ENCODE measurements at regions not wholly inside any gene's neighbourhood (a gene's known extent, or its start where the extent isn't known, plus 50 kb on each side); places are given as distances from the start of the nearest gene placed in this dataset.

DNA sequence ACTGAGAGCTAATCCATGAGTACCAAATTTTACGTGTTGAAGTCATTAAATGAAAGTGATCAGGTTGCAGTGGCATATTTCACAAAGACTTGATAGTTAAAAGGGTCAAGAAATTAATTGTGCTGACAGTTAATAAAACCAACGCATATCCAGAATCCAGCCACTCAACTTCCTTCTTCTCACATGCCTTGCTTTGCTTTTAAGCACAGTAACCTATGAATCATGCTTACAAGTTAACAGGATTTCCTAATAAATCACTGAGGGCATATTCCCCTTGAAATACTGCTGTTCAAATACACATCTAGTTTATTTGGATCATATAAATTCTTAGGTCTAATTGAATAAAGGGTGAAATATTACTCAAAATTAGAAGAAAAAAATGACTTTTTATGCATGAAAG is 801.5 kb upstream of the EPHA6 start:
- intact Hi-C loops (cut with micrococcal nuclease), result no loop called here
- ChIA-PET POLR2A (no interaction called here), CTCF (ENCODE audit: low intra/inter-chr PET ratio) (no interaction called here)
- Histone ChIP-seq H2AFZ (ENCODE audit: low read depth, low read length) (no peak overlapping the region), H3K9ac (ENCODE audit: insufficient read depth in 1 of 2, low read depth in 2 of 2, low read length in 2 of 2) (no peak overlapping the region), H3K27ac (ENCODE audit: extremely low read depth, low read depth, low read length) (no peak overlapping the region), H4K20me1 (replicated peaks; ENCODE audit: control insufficient read depth, insufficient read depth, low read length) (no peaks in the 10 kb centered on the region), H3K9me3 (replicated peaks; ENCODE audit: control insufficient read depth, insufficient read depth, low read depth, low read length) (no peaks in the 10 kb centered on the region), H3K4me3 (no peak overlapping the region), H3K27me3 (ENCODE audit: control insufficient read depth in 2 of 2, insufficient read depth in 2 of 2, low read length in 2 of 2) (no peaks in the 10 kb centered on the region), H3K4me2 (ENCODE audit: insufficient read depth, low read length) (no peak overlapping the region), H3K79me2 (ENCODE audit: control insufficient read depth, insufficient read depth, low read length) (no peaks in the 10 kb centered on the region), H3K9me1 (ENCODE audit: control insufficient read depth, insufficient read depth, low read length) (no peaks in the 10 kb centered on the region), H3K36me3 (ENCODE audit: control insufficient read depth, insufficient read depth, low read length) (no peaks in the 10 kb centered on the region), H3K4me1 (replicated peaks in 1 of 2; ENCODE audit: control insufficient read depth in 2 of 2, insufficient read depth in 2 of 2, low read length in 2 of 2) (no peaks in the 10 kb centered on the region)
- FAIRE-seq, result no peak
- in situ Hi-C loops (cut with MboI), result no loop called here
- BruUV-seq (replicated peaks), result no TSS peak
- no peak for DNase-seq (ENCODE audit: extremely low read depth in 1 of 4, low spot score in 3 of 4)
- 0% methylated on average over 2 of the region's 2 CpGs for WGBS (ENCODE audit: insufficient coverage, low coverage, missing lambda C conversion rate)
- no peak for ATAC-seq
- TF ChIP-seq, protein P1, sequence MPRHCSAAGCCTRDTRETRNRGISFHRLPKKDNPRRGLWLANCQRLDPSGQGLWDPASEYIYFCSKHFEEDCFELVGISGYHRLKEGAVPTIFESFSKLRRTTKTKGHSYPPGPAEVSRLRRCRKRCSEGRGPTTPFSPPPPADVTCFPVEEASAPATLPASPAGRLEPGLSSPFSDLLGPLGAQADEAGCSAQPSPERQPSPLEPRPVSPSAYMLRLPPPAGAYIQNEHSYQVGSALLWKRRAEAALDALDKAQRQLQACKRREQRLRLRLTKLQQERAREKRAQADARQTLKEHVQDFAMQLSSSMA (CRISPR knock-in tag; IDR thresholded peaks at IDR 0.05), result no peak
- TF ChIP-seq, protein P2, sequence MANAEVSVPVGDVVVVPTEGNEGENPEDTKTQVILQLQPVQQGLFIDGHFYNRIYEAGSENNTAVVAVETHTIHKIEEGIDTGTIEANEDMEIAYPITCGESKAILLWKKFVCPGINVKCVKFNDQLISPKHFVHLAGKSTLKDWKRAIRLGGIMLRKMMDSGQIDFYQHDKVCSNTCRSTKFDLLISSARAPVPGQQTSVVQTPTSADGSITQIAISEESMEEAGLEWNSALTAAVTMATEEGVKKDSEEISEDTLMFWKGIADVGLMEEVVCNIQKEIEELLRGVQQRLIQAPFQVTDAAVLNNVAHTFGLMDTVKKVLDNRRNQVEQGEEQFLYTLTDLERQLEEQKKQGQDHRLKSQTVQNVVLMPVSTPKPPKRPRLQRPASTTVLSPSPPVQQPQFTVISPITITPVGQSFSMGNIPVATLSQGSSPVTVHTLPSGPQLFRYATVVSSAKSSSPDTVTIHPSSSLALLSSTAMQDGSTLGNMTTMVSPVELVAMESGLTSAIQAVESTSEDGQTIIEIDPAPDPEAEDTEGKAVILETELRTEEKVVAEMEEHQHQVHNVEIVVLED (CRISPR knock-in tag; IDR thresholded peaks at IDR 0.05), result no peak
- TF ChIP-seq NRF1 (conservative IDR thresholded peaks at IDR 0.05 in 1 of 2, IDR thresholded peaks at IDR 0.05 in 1 of 2) (no peak), SNRNP70 (optimal IDR thresholded peaks at IDR 0.05; ENCODE audit: low read depth, low read length) (no peak), GABPA (tag; conservative IDR thresholded peaks at IDR 0.05; ENCODE audit: low read depth) (no peak), ZNF3 (CRISPR knock-in tag; IDR thresholded peaks at IDR 0.05) (no peak), NELFE (IDR thresholded peaks at IDR 0.05; ENCODE audit: insufficient read depth, insufficient read length) (no peak), SAFB2 (IDR thresholded peaks at IDR 0.05; ENCODE audit: borderline replicate concordance, low read depth, low read length, severe bottlenecking) (no peak), PTRF (tag; IDR thresholded peaks at IDR 0.05) (no peak), RFX5 (IDR thresholded peaks at IDR 0.05; ENCODE audit: low read depth, low read length) (no peak), SIX5 (IDR thresholded peaks at IDR 0.05; ENCODE audit: borderline replicate concordance in 1 of 2, insufficient read depth in 1 of 2, low read depth in 1 of 2, low read length in 2 of 2) (no peak), EGR1 (conservative IDR thresholded peaks at IDR 0.05) (no peak)
- TF ChIP-seq, protein P3, sequence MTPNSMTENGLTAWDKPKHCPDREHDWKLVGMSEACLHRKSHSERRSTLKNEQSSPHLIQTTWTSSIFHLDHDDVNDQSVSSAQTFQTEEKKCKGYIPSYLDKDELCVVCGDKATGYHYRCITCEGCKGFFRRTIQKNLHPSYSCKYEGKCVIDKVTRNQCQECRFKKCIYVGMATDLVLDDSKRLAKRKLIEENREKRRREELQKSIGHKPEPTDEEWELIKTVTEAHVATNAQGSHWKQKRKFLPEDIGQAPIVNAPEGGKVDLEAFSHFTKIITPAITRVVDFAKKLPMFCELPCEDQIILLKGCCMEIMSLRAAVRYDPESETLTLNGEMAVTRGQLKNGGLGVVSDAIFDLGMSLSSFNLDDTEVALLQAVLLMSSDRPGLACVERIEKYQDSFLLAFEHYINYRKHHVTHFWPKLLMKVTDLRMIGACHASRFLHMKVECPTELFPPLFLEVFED (CRISPR knock-in tag; conservative IDR thresholded peaks at IDR 0.05), result no peak
- TF ChIP-seq, protein P4, sequence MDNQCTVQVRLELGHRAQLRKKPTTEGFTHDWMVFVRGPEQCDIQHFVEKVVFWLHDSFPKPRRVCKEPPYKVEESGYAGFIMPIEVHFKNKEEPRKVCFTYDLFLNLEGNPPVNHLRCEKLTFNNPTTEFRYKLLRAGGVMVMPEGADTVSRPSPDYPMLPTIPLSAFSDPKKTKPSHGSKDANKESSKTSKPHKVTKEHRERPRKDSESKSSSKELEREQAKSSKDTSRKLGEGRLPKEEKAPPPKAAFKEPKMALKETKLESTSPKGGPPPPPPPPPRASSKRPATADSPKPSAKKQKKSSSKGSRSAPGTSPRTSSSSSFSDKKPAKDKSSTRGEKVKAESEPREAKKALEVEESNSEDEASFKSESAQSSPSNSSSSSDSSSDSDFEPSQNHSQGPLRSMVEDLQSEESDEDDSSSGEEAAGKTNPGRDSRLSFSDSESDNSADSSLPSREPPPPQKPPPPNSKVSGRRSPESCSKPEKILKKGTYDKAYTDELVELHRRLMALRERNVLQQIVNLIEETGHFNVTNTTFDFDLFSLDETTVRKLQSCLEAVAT (IDR thresholded peaks at IDR 0.05), result no peak

Data from K562 (cell line).